ENCODE measurements at regions not wholly inside any gene's neighbourhood (a gene's known extent, or its start where the extent isn't known, plus 50 kb on each side); places are given as distances from the start of the nearest gene placed in this dataset.
"Not testable (repeated sequence)": the region's sequence is repeated elsewhere in the genome, so short reads cannot be mapped to it uniquely, and the experiment has no call there.

DNA sequence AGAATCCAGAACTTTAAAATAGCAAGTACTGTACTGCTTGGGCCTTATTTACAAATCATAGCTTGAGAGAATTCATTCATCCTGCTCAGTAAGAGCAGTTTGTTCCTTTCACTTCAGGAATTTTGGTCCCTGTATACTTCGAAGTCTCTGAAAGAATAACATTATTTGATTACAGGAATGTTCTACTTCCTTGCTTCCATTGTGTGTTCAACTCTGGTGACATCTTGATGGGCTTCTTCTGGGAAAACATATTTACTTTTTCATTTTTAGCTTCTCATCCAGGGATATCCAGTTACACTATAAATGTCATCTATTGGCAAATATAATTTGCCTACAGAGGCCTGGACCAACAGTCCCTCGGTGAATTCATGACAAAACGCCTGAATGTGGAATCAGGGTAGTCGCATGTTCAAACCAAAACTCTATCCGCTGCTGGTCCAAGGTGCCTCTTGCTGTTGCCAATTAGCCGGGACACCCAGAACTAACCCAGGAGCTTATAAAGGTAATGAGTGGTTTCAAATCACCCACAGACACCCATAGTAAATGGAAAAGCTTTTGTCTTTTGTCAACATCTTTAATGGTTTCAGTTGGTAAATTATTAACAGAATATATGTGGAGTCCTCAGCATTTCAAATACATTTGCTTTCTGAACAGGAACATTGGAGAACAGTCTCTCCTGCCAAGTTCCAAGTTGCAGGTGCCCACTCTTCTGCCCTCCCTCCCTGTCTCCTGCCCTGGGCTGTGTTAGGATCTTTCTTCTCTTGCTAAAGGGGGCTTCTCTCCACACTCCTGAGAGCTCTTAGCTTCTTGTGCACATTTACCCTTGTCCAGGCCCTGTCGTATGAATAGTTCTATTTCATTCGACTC lies 162.5 kb upstream of the CITED2 start:
- DNase-seq = no peak

DNA sequence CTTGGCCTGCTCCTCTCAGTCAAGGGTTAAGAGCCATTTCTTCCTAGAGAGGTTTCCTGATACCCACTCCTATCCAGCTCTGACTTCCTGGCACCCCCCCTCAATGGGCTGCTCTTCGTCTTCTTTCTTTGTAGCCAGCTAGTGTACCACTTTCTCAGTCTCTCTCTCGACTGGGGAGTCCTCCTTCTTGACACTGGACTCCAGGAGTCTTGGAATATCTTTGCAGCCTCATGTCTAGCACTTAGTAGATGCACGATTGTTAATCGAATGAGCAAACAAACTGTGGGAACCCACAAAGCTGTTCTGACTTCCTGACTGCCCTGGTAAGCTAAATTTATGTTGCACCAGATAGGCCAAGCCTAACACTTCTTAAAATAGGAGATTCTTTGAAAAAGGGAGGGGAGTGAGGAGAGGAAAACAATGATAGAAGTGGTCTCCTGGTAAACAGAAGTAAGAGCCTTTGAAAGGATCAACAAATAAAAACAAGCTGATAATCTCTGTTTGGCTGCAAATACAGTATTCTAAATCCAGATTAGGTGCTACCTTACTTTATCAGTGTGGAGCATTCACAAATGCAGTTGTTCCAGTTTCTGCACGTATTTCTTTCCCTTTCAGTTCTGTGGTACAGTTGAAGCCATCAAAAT lies 160.1 kb upstream of the CITED2 start:
- DNase-seq = no peak

DNA sequence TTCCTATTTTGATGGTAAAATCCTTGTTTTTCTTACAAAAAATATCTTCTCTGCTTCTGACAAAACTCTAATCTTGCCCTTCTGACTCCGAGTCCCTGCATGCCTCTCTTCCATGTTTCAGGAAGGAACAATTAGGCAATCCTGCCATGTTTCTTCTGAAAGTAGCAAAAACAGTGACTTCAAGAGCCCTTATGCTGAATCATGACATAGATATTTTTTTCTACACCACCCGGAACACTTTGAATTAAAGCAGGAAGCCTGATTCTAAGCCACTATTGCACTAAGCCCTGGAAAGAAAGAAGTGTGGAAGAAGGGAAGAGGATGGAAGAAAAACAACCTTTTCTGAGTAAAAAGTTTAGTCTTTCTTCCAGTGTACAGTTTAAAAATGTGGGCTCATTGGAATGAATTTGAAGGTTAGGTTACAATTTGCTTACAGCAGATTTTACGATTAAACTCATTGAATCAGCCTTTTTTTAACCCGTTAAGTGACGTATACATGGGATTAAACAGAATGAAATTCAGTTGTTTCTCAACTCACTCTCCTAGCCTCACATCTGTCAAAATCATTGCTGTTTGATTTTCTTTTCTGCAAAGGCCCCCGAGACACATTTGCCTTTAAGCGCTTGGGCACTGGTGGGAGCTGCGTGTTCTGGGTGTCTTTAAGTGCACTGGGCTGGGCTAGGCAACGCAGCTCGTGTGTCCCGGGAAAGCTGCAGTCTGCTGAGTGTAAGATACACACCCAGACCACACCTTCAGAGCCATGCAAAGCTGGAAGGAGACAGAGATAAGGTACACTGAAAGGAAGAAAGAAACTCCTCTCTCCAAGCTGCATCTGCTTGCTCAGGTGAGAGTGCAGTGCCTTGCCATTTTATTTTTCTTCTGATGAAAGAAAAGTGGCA lies 159.4 kb upstream of the CITED2 start:
- DNase-seq = no peak

DNA sequence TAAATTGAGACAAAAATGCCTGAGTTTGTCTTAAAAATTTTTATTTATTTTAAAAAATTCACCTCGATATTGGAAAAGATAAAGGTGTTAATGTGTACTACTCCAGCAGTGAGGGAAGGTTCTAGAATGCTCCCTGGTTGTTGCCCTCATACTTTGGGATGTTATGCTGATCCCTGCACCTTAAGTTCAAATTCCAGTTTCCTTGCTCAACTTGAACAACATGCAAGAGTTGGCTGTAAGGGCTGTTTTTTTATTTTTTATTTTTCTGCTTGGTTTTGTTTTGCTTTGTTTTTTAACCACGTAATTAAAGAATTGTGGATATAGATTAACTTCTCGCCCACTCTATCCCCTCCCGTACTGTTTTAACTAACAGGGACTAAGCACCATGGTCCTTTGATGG lies 158.7 kb upstream of the CITED2 start:
- DNase-seq = no peak

DNA sequence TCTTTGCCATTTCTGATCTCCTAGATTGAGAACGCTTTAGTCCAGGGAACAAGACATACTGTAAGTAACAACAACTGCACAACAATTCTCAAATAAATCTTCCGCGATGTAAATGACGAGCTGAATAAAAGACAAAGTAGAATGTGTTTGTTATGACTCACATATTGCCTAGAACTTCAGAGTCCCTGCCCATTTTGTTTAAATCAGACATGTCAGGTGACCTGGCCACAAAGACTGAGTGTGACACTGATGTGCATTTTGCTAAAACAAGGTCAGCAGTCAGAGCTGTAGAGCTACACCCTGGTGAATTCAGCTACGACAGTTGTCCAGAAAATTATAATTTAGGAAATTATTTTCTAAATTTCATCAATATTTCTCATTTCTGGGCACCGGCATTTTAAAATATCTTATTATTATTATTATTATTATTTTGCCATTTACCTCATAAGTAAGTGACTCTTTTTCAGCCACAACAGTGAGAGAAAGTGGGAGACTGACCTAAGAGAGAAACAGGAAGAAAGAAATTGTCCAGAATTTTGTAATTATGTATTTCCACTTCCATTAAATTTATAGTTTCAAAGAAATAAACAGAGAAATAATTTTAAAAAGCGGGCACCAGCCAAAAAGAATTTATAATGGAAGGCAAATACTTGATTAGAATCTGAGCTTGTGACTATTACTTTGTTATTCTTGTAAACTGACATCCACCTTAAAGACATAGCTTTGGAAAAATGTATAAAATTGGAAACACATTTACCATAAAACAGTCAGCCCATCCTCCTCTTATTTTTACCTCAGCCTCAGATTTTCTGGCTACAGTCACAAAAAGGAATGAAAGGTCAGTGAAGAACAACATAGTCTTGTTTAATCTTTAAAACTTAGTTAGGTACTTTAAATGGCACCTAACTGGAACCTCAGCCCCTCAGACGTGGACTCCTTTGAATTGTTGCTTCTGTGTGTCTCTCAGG lies 157.0 kb upstream of the CITED2 start:
- peak; percentile 23 for DNase-seq

DNA sequence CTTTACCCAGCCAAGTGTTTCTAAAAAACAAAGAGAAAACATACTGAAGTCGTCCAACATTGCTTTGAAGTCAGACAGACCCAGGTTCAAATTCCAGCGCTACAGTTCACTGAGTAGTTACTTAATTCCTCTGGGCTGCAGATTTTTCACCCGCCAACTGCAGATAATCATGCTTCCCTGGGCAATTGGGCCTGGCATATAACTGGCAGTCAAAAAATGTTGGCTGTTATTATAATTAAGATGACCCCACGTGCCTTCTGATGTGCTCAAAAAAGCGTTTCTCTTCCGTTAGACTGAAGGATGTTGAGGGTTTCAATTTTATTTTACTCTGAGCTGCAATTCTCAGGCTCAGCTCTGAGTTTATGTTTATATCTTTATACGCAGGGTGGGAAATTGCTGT lies 156.1 kb upstream of the CITED2 start:
- DNase-seq = no peak

DNA sequence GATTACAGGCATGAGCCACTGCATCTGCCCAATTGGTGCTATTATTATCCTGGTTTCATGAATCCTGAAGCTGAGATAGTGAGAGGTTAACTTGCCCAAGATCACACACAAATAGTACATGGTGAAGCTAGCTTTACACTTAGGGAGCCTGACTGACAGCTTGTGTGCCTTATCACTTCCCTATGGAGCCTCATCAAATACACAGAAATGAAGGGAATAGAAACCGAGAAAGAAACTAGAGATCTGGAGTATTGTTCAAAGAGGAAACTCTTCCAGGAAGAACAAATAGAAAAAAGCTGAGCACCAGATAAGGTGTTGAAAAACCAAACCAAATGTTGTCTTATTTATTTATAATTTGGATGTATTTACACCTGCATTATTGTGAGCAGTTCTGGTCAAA lies 155.0 kb upstream of the CITED2 start:
- no peak for DNase-seq

- DNase-seq = no peak
These were observed 154.0 kb upstream of the CITED2 start for GRCh38 chr6:139528471-139528870.

DNA sequence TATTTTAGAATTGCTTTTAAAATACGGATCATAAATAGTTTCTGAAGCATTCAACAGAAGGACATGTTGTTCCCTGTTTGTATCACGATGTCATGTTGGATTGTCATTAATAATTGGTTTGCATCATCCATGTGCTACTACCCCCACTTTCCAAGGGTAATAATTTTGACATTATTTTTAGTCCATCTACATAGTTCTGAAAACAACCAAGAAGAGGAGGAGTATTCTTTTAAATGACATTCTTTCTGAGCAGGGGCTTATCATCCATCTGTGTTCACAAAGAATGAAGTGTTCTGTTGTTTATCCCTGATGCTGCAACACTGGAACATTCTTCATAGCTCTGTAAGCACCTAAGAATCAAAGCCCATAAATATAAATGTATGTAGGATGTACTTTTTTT lies 151.0 kb upstream of the CITED2 start:
- DNase-seq = no peak

DNA sequence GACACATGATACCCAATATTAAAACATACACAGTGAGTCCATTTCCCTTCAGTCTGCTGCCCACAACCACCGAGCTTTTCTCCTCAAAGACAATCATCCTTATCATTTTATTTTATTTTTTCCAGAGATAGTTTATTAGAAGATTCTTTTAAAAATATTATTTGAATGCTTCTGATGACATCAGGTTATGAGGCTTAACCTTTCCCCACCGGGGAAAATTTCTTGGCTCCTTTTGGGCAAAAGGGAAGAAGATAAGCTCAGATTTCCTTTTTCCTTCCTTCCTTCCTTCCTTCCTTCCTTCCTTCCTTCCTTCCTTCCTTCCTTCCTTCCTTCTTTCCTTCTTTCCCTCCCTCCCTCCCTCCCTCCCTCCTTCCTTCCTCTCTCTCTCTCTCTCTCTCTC lies 149.5 kb upstream of the CITED2 start:
- DNase-seq = no peak

DNA sequence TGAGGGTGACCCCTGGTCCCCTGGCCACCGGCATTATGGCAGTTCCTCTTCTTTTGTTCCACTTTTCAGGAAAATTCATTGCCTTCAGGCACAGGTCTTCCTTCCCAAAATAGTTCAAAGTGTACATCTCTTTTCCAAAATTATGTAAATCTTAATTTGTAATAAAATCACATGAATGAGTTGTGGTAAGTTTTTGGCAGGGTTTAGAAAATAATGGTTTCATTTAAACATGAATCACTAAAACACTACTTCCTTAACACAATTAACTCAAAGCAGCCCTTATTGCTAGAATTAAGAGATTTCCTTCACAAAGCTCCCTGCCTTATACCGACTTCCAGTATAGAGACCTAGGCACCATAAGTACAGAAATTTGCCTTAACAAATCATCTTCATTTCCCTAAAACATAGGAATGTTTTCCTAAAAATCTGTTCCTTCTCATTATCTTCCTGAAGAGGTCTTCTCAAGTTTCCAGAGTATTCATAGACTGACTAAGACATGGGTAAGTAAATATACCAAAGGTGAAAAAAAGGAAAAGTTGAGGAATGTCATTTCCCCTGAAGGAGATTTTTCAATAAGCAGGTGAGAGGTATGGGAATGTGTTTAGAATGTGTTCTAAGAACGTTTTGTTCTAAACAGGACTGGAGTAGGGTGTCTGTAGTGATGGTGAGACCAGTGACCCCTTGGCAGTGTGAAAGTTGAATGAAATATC lies 148.2 kb upstream of the CITED2 start:
- DNase-seq = no peak

DNA sequence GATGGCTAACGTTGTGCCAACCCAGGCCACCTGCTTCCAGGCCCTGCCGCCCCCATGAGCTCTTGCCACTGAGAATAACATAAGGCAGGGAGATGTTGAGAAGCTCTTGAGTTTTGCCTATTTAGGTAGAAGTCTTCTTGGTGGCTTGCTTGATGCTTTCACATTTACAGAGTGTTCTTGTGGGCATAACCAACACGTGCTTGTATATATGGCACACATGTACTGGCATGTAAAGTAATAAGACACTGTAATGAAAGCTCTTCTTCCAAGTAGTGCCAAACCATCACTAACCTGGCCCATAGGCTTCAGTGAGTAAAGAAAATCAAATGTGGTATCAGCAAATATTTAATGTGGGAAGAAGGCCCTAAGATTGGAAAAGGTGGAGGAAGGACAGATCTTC lies 146.9 kb upstream of the CITED2 start:
- no peak for DNase-seq

DNA sequence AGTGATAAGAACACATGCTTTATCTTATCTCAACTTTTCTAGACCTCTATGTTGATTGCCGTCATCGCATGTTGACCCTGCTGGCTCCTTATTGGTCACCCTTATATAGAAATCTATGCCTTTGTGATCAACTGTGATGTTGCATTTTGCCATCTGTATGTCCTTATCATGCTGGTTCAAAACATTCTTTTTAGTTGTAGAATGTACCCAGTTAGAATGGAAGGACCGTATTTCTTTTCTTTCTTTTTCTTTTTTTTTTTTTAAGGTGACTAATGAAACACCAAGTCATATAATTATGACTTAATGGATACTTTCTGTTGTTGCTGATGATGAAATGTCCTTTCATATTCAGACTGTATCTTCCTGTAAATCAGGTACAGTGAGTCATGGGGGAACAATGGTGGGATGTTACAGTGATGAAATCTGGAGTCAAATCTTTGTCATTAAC lies 145.9 kb upstream of the CITED2 start:
- no peak for DNase-seq

GRCh38 chr6:139519571-139520031 lies 145.2 kb upstream of the CITED2 start:
- no peak for DNase-seq

DNA sequence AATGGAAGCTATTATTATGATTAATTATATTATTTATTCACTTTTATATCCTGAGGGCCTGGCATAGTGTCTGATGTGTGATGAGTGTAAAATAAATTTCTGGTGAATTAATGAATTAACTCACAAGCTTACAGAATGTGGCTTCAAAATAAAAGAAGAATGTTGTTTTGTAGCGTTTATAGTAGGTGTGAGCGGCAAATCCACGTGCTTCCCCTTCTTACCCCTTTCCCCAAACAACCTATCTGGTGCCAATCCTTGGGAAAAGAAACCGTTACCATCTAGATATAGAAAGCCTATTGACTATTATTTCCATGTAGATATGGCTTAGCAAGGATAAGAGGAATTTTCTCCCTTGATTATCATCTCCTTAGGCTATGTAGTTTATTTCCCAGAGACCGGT lies 144.6 kb upstream of the CITED2 start:
- DNase-seq = no peak

- DNase-seq = no peak
These were observed 144.2 kb upstream of the CITED2 start for GRCh38 chr6:139518556-139519091.

DNA sequence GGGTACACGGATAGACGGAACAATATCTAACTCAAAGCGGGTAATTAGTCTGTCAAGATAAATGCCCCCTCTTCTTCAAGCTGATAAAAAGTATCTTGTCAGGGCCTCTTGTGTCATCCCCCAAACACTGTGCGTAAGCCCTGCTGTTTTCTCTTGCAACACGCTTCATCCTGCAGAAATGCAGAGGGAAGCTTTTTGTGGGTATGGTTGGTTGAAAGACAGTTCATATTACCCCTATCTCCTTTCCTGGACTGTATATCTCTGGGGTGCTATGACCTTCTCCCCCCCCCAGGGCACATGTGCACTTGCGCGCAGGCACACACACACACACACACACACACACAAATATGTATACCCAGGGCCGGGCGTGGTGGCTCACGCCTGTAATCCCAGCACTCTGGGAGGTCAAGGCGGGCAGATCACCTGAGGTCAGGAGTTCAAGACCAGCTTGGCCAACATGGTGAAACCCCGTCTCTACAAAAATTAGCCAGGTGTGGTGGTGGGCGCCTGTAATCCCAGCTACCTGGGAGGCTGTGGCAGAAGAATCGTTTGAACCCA lies 143.6 kb upstream of the CITED2 start:
- DNase-seq = not testable (repeated sequence)

GRCh38 chr6:139515511-139515910 lies 141.1 kb upstream of the CITED2 start:
- DNase-seq = no peak

DNA sequence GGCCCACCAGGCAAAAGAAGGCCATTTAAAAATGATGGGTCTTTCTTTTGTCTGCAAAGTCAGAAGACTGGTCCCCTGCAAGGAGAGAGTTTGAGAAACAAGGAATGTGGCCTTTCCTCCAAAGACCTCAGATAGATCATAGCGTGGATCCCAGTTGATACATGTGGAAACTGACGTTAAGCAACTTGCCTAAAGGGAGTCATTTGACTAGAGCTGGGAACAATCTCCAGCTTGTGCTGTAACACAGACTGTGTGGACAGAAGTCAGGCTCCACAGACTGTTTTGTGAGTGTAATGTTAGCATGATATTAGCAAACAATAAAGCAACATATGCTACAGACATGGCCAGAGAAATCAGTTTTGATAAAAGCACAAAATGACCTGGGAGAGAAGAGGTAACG lies 140.4 kb upstream of the CITED2 start:
- DNase-seq = no peak

- no peak for DNase-seq
These were observed 135.8 kb upstream of the CITED2 start for GRCh38 chr6:139510040-139510790.
